Kidney tubule cell (primary cell): ENCODE measurements at regions not wholly inside any gene's neighbourhood (a gene's known extent, or its start where the extent isn't known, plus 50 kb on each side); places are given as distances from the start of the nearest gene placed in this dataset.

Experiments used
- DNase-seq: peaks from one replicate; pipeline ENCODE4 v3.0.0-alpha.2; 2018; ENCODE audit warnings: low spot score

- no peak for DNase-seq
Measured at GRCh38 chr7:11294965-11295364, 321.3 kb downstream of the PHF14 start.

DNA sequence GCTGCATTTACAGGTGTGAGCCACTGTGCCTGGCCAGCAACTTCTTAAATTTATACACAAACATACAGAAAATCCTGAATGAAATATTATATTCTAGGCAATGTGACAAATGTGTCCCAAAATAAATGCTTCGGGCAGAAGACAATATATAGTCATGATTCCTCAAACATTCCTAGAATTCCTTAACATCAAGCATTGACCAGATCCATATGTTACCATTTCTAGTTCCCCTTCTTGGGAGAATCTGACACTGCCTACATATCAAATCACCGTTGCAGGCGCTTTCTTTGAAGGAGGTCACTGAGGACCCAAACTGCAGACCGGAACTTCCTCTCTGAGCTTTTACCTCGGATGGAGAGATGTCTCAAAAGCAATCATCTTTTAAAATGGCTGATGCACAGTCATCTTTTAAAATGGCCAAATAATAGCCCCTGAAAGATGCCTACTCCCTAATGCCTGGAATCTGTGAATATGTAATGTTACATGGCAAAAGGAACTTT lies 323.5 kb downstream of the PHF14 start:
- no peak for DNase-seq

DNA sequence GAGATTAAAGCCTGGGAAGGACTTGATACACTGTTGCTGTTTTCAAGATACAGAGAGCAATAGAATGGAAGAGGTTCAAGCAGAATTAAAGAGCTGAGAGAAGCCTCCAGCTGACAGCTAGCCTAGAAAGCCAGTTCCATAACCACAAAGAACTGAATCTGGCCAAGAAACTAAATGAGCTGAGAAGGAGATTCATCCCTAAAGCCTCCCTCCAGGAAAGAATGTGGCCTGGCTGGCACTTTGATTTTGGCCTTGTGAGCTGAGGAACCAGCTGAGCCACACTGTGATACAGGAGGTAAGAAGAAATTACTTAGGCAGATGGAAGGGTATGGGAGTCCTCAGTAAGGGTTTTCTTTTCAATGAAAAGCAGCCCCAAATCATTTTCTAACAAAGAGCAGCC lies 324.1 kb downstream of the PHF14 start:
- no peak for DNase-seq

- DNase-seq: no peak
Measured at GRCh38 chr7:11298220-11298619, 324.5 kb downstream of the PHF14 start.

GRCh38 chr7:11300241-11300640 lies 326.6 kb downstream of the PHF14 start:
- no peak for DNase-seq

- no peak for DNase-seq
Measured at GRCh38 chr7:11302121-11302520, 328.4 kb downstream of the PHF14 start.

- DNase-seq: no peak
Measured at GRCh38 chr7:11313801-11314200, 340.1 kb downstream of the PHF14 start.

DNA sequence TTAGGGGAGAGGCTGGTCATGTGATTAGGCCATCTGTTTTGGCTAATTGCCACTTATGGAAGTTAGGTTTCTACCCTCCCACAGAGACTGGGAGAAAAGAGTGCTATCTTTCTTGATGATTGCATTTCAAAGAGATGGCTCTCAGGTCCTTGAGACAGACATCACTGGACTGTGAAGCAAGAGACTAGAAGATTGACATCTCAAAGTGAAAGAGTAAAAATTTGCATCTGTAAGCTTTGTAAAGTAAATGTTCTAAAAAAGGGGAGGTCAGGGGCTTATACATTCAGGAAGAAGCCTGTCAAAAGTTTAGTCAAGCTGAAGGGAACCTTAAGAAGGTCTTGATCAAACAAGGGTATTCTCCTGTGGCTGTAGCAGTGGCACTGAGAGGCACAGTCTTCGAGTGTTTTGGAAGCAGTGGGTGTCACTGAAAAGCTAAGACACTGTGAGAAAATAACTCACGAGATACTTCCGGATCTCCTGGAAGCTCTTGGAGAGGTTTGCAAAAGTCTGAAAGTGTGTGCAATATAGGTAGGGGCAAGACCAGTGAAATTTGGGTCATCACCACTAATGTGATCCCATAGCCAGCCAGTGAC lies 342.1 kb downstream of the PHF14 start:
- no peak for DNase-seq

GRCh38 chr7:11317766-11318165 lies 344.1 kb downstream of the PHF14 start:
- no peak for DNase-seq

DNA sequence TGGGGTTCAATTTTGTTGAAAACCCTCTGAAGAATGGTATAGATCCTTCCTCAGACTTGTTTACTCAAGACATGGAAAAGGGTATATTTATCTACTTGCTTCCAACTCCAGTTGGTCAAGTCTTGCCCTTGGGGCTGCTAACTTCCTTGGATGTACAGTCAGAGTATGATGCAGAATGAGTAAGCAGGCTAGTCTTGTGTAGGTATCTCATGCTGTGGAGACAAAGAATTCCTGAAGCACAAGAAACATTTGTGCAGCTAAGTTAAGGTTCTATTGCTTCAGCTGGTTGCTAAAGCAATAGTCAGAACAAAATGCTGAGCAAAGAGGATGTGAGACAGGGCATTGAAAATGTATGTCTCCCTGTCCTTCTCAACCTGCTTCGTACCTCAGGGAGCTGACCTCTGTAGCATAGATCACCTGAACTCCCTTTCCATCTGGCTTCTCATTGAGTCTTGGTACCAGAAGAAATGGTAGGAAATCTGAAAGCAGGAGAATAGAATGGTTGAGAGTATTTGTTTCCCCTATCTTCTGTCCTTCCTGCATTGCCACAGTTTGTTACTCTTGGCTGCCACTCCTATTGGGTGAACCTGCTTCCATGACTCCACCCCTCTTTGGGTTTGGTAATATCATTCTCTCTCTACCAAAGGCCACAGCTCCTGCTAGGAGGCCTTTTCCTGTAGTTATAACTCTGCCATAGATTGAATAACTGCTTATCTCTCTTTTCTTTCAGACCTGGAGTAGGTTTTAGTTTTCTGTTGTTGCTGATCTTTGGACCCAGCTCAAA lies 346.0 kb downstream of the PHF14 start:
- DNase-seq: peak; percentile 67
